HCT116 (cell line): ENCODE measurements at regions not wholly inside any gene's neighbourhood (a gene's known extent, or its start where the extent isn't known, plus 50 kb on each side); places are given as distances from the start of the nearest gene placed in this dataset.

Experiments
- ELF1 ChIP-seq: IDR thresholded peaks from 2 replicates; pipeline ENCODE4 v1.6.1; 2012; ENCODE audit warnings: low read depth, borderline replicate concordance
- EZH2 ChIP-seq: fragments of 200-600 bp; sonication (generic); IDR thresholded peaks from 2 replicates; pipeline ENCODE4 v1.6.1; 2017; ENCODE audit warnings: antibody characterized with exemption, mixed run types
- EZH2phosphoT487 ChIP-seq: fragments of 200-600 bp; IDR thresholded peaks from 2 replicates; pipeline ENCODE4 v1.6.1; 2018; ENCODE audit warnings: antibody characterized with exemption, borderline replicate concordance
- POLR2AphosphoS5 ChIP-seq: IDR thresholded peaks from 2 replicates; pipeline ENCODE4 v1.6.1; 2011; ENCODE audit warnings: mild to moderate bottlenecking, low read depth, low read length, moderate library complexity
- RAD21 ChIP-seq: IDR thresholded peaks from 2 replicates; pipeline ENCODE4 v1.6.1; 2012; ENCODE audit warnings: low read depth, mild to moderate bottlenecking
- SRF ChIP-seq: IDR thresholded peaks from 2 replicates; pipeline ENCODE4 v1.6.1; 2012; ENCODE audit warnings: low read depth
- TF ChIP-seq, protein P1 (sequence below): IDR thresholded peaks from 2 replicates; pipeline ENCODE4 v1.6.1; 2012; ENCODE audit warnings: low read depth
- TF ChIP-seq, protein P2 (sequence below), 3 experiments: fragments of 200-600 bp in 1 of 3; sonication (generic) in 1 of 3; IDR thresholded peaks in 2 of 3; conservative IDR thresholded peaks in 1 of 3; 2 replicates each; pipeline ENCODE4 v1.5.1; 2012 to 2017; ENCODE audit warnings: low read depth in 2 of 3, low read length in 2 of 3, antibody characterized with exemption in 1 of 3, borderline replicate concordance in 1 of 3, control low read depth in 1 of 3, mild to moderate bottlenecking in 1 of 3, mixed read lengths in 1 of 3, mixed run types in 1 of 3, moderate library complexity in 1 of 3; ENCODE audit not compliant: insufficient read depth in 1 of 3

DNA sequence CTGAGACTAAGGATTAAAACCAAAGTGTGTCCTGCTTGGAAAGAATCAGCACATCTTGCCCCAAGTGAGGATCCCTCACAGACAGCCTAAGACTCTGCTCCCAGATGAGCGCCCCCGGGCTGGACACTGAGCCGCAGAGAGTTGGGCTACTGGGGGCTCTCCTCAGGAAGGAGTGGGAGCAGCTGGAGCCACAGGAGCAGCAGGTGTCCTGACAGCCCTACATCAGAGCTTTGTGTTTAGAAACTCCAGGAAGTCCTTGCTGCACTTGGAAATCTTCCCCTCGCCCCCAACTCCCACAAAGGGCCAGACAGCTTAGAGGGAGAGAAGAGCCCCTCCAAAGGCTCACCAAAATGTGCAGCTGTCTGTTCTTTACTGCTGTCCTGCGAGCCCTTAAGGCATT lies 172.2 kb downstream of the HERPUD2 start:
- TF ChIP-seq EZH2phosphoT487: no peak
- no peak for TF ChIP-seq ELF1
- no peak for TF ChIP-seq SRF
- no peak for TF ChIP-seq RAD21
- TF ChIP-seq, protein P1, sequence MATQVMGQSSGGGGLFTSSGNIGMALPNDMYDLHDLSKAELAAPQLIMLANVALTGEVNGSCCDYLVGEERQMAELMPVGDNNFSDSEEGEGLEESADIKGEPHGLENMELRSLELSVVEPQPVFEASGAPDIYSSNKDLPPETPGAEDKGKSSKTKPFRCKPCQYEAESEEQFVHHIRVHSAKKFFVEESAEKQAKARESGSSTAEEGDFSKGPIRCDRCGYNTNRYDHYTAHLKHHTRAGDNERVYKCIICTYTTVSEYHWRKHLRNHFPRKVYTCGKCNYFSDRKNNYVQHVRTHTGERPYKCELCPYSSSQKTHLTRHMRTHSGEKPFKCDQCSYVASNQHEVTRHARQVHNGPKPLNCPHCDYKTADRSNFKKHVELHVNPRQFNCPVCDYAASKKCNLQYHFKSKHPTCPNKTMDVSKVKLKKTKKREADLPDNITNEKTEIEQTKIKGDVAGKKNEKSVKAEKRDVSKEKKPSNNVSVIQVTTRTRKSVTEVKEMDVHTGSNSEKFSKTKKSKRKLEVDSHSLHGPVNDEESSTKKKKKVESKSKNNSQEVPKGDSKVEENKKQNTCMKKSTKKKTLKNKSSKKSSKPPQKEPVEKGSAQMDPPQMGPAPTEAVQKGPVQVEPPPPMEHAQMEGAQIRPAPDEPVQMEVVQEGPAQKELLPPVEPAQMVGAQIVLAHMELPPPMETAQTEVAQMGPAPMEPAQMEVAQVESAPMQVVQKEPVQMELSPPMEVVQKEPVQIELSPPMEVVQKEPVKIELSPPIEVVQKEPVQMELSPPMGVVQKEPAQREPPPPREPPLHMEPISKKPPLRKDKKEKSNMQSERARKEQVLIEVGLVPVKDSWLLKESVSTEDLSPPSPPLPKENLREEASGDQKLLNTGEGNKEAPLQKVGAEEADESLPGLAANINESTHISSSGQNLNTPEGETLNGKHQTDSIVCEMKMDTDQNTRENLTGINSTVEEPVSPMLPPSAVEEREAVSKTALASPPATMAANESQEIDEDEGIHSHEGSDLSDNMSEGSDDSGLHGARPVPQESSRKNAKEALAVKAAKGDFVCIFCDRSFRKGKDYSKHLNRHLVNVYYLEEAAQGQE: no peak
- no peak for TF ChIP-seq EZH2
- TF ChIP-seq POLR2AphosphoS5: no peak
- TF ChIP-seq, protein P2, sequence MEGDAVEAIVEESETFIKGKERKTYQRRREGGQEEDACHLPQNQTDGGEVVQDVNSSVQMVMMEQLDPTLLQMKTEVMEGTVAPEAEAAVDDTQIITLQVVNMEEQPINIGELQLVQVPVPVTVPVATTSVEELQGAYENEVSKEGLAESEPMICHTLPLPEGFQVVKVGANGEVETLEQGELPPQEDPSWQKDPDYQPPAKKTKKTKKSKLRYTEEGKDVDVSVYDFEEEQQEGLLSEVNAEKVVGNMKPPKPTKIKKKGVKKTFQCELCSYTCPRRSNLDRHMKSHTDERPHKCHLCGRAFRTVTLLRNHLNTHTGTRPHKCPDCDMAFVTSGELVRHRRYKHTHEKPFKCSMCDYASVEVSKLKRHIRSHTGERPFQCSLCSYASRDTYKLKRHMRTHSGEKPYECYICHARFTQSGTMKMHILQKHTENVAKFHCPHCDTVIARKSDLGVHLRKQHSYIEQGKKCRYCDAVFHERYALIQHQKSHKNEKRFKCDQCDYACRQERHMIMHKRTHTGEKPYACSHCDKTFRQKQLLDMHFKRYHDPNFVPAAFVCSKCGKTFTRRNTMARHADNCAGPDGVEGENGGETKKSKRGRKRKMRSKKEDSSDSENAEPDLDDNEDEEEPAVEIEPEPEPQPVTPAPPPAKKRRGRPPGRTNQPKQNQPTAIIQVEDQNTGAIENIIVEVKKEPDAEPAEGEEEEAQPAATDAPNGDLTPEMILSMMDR (IDR thresholded peaks at IDR 0.05 in 2 of 3, conservative IDR thresholded peaks at IDR 0.05 in 1 of 3; ENCODE audit: borderline replicate concordance in 1 of 3, insufficient read depth in 1 of 3, low read depth in 2 of 3, low read length in 2 of 3): no peak
